Tibial nerve (tissue), 4 donors: ENCODE measurements at regions not wholly inside any gene's neighbourhood (a gene's known extent, or its start where the extent isn't known, plus 50 kb on each side); places are given as distances from the start of the nearest gene placed in this dataset.
"Not testable (repeated sequence)": the region's sequence is repeated elsewhere in the genome, so short reads cannot be mapped to it uniquely, and the experiment has no call there.

Experiments used
- EP300 ChIP-seq, 2 donors: sonication (generic); formaldehyde crosslinking; IDR thresholded peaks; one replicate each; pipeline ENCODE4 v1.6.1; 2017; ENCODE audit warnings: antibody characterized with exemption in 2 of 2, mild to moderate bottlenecking in 1 of 2
- POLR2A ChIP-seq, 2 donors: fragments of 450-650 bp; IDR thresholded peaks; one replicate each; pipeline ENCODE4 v1.6.1; 2017; ENCODE audit warnings: antibody characterized with exemption in 2 of 2, mild to moderate bottlenecking in 2 of 2, moderate library complexity in 2 of 2
- TF ChIP-seq, protein P1 (sequence below), 5 experiments: fragments of 200-600 bp in 3 of 5; fragments of 450-650 bp in 2 of 5; sonication (generic) in 3 of 5; IDR thresholded peaks; one replicate each; pipeline ENCODE4 v1.5.1; 2016 to 2019; ENCODE audit warnings: antibody characterized with exemption in 5 of 5, mild to moderate bottlenecking in 3 of 5, moderate library complexity in 2 of 5

- not testable (repeated sequence) for TF ChIP-seq POLR2A, EP300 (IDR thresholded peaks at IDR 0.05)
- TF ChIP-seq, protein P1, sequence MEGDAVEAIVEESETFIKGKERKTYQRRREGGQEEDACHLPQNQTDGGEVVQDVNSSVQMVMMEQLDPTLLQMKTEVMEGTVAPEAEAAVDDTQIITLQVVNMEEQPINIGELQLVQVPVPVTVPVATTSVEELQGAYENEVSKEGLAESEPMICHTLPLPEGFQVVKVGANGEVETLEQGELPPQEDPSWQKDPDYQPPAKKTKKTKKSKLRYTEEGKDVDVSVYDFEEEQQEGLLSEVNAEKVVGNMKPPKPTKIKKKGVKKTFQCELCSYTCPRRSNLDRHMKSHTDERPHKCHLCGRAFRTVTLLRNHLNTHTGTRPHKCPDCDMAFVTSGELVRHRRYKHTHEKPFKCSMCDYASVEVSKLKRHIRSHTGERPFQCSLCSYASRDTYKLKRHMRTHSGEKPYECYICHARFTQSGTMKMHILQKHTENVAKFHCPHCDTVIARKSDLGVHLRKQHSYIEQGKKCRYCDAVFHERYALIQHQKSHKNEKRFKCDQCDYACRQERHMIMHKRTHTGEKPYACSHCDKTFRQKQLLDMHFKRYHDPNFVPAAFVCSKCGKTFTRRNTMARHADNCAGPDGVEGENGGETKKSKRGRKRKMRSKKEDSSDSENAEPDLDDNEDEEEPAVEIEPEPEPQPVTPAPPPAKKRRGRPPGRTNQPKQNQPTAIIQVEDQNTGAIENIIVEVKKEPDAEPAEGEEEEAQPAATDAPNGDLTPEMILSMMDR (IDR thresholded peaks at IDR 0.05), result not testable (repeated sequence)
These were observed 104.0 kb downstream of the CCDC74A start for GRCh38 chr2:131631648-131632047.
